ENCODE measurements at regions not wholly inside any gene's neighbourhood (a gene's known extent, or its start where the extent isn't known, plus 50 kb on each side); places are given as distances from the start of the nearest gene placed in this dataset.

DNA sequence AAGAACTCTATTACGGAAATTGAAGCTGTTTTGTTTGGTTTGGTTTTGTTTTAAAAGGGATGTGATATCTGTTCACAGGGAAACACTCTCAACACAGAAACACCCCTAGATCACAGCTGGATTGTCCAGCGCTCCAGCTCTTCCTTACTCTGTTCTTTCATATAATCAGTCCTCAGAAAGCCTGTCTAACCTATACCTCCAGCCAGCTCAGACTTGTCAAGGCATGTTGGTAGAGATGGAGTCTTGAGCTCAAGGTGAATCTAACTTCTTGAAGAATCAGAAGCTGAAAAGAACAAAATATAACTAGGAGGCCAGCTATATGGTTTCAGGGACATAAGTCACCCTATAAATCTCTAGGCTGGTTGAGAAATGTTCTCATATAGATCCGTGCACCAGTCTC is 110.2 kb upstream of the EPHA3 start:
- Histone ChIP-seq H3K9ac (ENCODE audit: low read length in 3 of 3) (no peak overlapping the region), H3K36me3 (ENCODE audit: control insufficient read depth in 2 of 3, insufficient read depth in 3 of 3, low read length in 3 of 3) (no peaks in the 10 kb centered on the region), H3K27ac (ENCODE audit: low read depth in 2 of 2, low read length in 2 of 2) (no peak overlapping the region), H3K9me3 (ENCODE audit: control insufficient read depth in 2 of 3, insufficient read depth in 1 of 3, low read length in 3 of 3) (no peaks in the 10 kb centered on the region), H3K27me3 (ENCODE audit: control insufficient read depth, insufficient read depth, low read length) (no peaks in the 10 kb centered on the region), H3K4me1 (ENCODE audit: control insufficient read depth in 2 of 3, insufficient read depth in 2 of 3, low read depth in 1 of 3, low read length in 3 of 3) (no peaks in the 10 kb centered on the region), H3K4me3 (ENCODE audit: low read length in 3 of 3) (no peak overlapping the region)
- intact Hi-C loops (cut with DNase I): no loop called here
- TF ChIP-seq, protein P1, sequence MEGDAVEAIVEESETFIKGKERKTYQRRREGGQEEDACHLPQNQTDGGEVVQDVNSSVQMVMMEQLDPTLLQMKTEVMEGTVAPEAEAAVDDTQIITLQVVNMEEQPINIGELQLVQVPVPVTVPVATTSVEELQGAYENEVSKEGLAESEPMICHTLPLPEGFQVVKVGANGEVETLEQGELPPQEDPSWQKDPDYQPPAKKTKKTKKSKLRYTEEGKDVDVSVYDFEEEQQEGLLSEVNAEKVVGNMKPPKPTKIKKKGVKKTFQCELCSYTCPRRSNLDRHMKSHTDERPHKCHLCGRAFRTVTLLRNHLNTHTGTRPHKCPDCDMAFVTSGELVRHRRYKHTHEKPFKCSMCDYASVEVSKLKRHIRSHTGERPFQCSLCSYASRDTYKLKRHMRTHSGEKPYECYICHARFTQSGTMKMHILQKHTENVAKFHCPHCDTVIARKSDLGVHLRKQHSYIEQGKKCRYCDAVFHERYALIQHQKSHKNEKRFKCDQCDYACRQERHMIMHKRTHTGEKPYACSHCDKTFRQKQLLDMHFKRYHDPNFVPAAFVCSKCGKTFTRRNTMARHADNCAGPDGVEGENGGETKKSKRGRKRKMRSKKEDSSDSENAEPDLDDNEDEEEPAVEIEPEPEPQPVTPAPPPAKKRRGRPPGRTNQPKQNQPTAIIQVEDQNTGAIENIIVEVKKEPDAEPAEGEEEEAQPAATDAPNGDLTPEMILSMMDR (IDR thresholded peaks at IDR 0.05; ENCODE audit: borderline replicate concordance, extremely low read depth, insufficient read depth): no peak
- FAIRE-seq (no peak), DNase-seq (peak in 2 of 5 donors; percentile 19 to 35)

DNA sequence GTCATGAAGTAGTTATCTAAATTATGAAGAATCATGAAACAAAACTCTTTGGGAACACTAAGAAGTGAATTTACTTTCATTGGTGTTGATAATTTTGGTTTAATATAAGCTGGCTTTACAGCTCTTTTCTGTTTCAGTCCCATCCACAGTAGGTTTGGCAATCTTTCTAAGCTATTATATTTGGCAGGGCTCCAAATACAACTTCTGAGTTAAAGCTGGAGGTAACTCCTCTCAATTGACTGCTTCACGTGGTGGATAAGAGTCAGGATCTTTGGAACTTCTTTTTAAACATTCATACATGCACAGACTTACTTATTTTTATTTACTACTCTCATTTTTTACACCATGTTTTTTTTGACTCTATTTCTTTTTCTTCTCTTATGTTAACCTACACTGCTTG is 106.5 kb upstream of the EPHA3 start:
- no peaks in the 10 kb centered on the region for H3K4me1 ChIP-seq (ENCODE audit: control insufficient read depth in 2 of 3, insufficient read depth in 2 of 3, low read depth in 1 of 3, low read length in 3 of 3)
- no peak overlapping the region for H3K27ac ChIP-seq (ENCODE audit: low read depth in 2 of 2, low read length in 2 of 2)
- H3K27me3 ChIP-seq (ENCODE audit: control insufficient read depth, insufficient read depth, low read length): no peaks in the 10 kb centered on the region
- TF ChIP-seq, protein P1 (IDR thresholded peaks at IDR 0.05; ENCODE audit: borderline replicate concordance, extremely low read depth, insufficient read depth): no peak
- intact Hi-C loops (cut with DNase I): no loop called here
- FAIRE-seq: no peak
- no peaks in the 10 kb centered on the region for H3K36me3 ChIP-seq (ENCODE audit: control insufficient read depth in 2 of 3, insufficient read depth in 3 of 3, low read length in 3 of 3)
- no peaks in the 10 kb centered on the region for H3K9me3 ChIP-seq (ENCODE audit: control insufficient read depth in 2 of 3, insufficient read depth in 1 of 3, low read length in 3 of 3)
- no peak overlapping the region for H3K4me3 ChIP-seq (ENCODE audit: low read length in 3 of 3)
- no peak overlapping the region for H3K9ac ChIP-seq (ENCODE audit: low read length in 3 of 3)
- DNase-seq: peak in 1 of 5 donors; percentile 4

DNA sequence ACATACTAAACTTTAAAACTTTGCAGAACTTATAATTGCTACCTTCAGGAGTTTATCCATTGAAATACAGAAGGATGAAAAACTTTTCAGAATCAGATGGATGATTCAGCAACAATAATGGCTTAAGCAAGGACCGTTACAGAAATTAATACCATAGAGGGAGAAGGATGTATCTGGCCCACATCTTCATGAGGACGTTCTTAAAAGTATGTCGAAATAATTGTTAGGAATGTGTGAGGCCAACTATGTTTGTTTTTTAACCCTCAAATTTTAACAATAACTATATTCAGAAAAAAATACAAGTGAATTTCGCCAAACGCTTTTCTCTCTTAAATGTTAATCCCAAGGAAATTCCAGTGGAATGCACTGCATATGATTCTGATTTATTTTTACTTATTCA is 105.2 kb upstream of the EPHA3 start:
- intact Hi-C loops (cut with DNase I): no loop called here

More for the DNA sequence above, 105.2 kb upstream of the EPHA3 start:
- Histone ChIP-seq H3K27me3 (ENCODE audit: control insufficient read depth, insufficient read depth, low read length) (no peaks in the 10 kb centered on the region), H3K4me1 (ENCODE audit: control insufficient read depth in 2 of 3, insufficient read depth in 2 of 3, low read depth in 1 of 3, low read length in 3 of 3) (no peaks in the 10 kb centered on the region), H3K27ac (ENCODE audit: low read depth in 2 of 2, low read length in 2 of 2) (no peak overlapping the region), H3K4me3 (ENCODE audit: low read length in 3 of 3) (no peak overlapping the region), H3K9me3 (ENCODE audit: control insufficient read depth in 2 of 3, insufficient read depth in 1 of 3, low read length in 3 of 3) (no peaks in the 10 kb centered on the region), H3K36me3 (ENCODE audit: control insufficient read depth in 2 of 3, insufficient read depth in 3 of 3, low read length in 3 of 3) (no peaks in the 10 kb centered on the region), H3K9ac (ENCODE audit: low read length in 3 of 3) (no peak overlapping the region)
- no peak for DNase-seq
- TF ChIP-seq, protein P1 (IDR thresholded peaks at IDR 0.05; ENCODE audit: borderline replicate concordance, extremely low read depth, insufficient read depth): no peak
- FAIRE-seq: no peak
